Endometrium (tissue), 2 donors: ENCODE measurements at regions not wholly inside any gene's neighbourhood (a gene's known extent, or its start where the extent isn't known, plus 50 kb on each side); places are given as distances from the start of the nearest gene placed in this dataset.

ENCODE experiments used
- FAIRE-seq: peaks from 2 replicates; lab custom pipeline; 2012; peaks lifted over from hg19 to GRCh38; lab: Jason Lieb, UNC
- donor health status: control.
- donor health status: control.

GRCh38 chr7:67422601-67423000 is 426.0 kb downstream of the TYW1 start:
- no peak for FAIRE-seq

GRCh38 chr7:67423065-67423464 is 426.4 kb downstream of the TYW1 start:
- no peak for FAIRE-seq

GRCh38 chr7:67426654-67427053 is 430.0 kb downstream of the TYW1 start:
- FAIRE-seq, result no peak

GRCh38 chr7:67429735-67430134 is 433.1 kb downstream of the TYW1 start:
- FAIRE-seq, result no peak

- FAIRE-seq, result no peak
Measured at GRCh38 chr7:67432536-67433234, 436.1 kb downstream of the TYW1 start.

- no peak for FAIRE-seq
Measured at GRCh38 chr7:67435894-67436535, 439.4 kb downstream of the TYW1 start.

- no peak for FAIRE-seq
Measured at GRCh38 chr7:67438198-67438882, 441.7 kb downstream of the TYW1 start.

GRCh38 chr7:67438913-67439505 is 442.4 kb downstream of the TYW1 start:
- no peak for FAIRE-seq

GRCh38 chr7:67440321-67440720 is 443.7 kb downstream of the TYW1 start:
- no peak for FAIRE-seq

- no peak for FAIRE-seq
Measured at GRCh38 chr7:67445728-67446127, 449.1 kb downstream of the TYW1 start.

GRCh38 chr7:67447297-67447696 is 450.7 kb downstream of the TYW1 start:
- no peak for FAIRE-seq

GRCh38 chr7:67448271-67448670 is 451.6 kb downstream of the TYW1 start:
- FAIRE-seq, result peak; percentile 74

GRCh38 chr7:67450171-67450570 is 453.5 kb downstream of the TYW1 start:
- FAIRE-seq, result no peak

GRCh38 chr7:67451306-67451705 is 454.7 kb downstream of the TYW1 start:
- FAIRE-seq, result no peak

- no peak for FAIRE-seq
Measured at GRCh38 chr7:67452516-67453026, 455.9 kb downstream of the TYW1 start.

- FAIRE-seq, result no peak
Measured at GRCh38 chr7:67453580-67454380, 457.1 kb downstream of the TYW1 start.

GRCh38 chr7:67455508-67455907 is 458.9 kb downstream of the TYW1 start:
- no peak for FAIRE-seq

GRCh38 chr7:67462781-67463191 is 466.2 kb downstream of the TYW1 start:
- FAIRE-seq, result peak; percentile 94

GRCh38 chr7:67463316-67463715 is 466.7 kb downstream of the TYW1 start:
- FAIRE-seq, result no peak

GRCh38 chr7:67463983-67464382 is 467.4 kb downstream of the TYW1 start:
- FAIRE-seq, result no peak

- no peak for FAIRE-seq
Measured at GRCh38 chr7:67466109-67466508, 469.5 kb downstream of the TYW1 start.

GRCh38 chr7:67470256-67470751 is 473.7 kb downstream of the TYW1 start:
- FAIRE-seq, result no peak
